Stimulated activated CD8-positive, alpha-beta memory T cell treated with anti-CD3 and anti-CD28 coated beads, Interleukin-4, amount 100 ng/mL, for 24 hours (primary cell): ENCODE measurements at regions not wholly inside any gene's neighbourhood (a gene's known extent, or its start where the extent isn't known, plus 50 kb on each side); places are given as distances from the start of the nearest gene placed in this dataset.
"Not testable (repeated sequence)": the region's sequence is repeated elsewhere in the genome, so short reads cannot be mapped to it uniquely, and the experiment has no call there.

Source experiments
- DNase-seq: peaks from one replicate; pipeline ENCODE4 v3.0.0-alpha.2; 2020; ENCODE audit warnings: low read depth

- DNase-seq, result no peak
Observed at GRCh38 chr14:105600939-105601359, 74.6 kb downstream of the TMEM121 start.

- DNase-seq, result no peak
Observed at GRCh38 chr14:105601360-105602242, 75.2 kb downstream of the TMEM121 start.

GRCh38 chr14:105602243-105602750 is 75.9 kb downstream of the TMEM121 start:
- no peak for DNase-seq

GRCh38 chr14:105602799-105603793 is 76.7 kb downstream of the TMEM121 start:
- DNase-seq, result no peak

GRCh38 chr14:105604531-105605463 is 78.4 kb downstream of the TMEM121 start:
- not testable (repeated sequence) for DNase-seq

- no peak for DNase-seq
Observed at GRCh38 chr14:105605464-105606304, 79.3 kb downstream of the TMEM121 start.

- DNase-seq, result not testable (repeated sequence)
Observed at GRCh38 chr14:105606305-105606975, 80.1 kb downstream of the TMEM121 start.

GRCh38 chr14:105607025-105607424 is 80.6 kb downstream of the TMEM121 start:
- DNase-seq, result not testable (repeated sequence)

GRCh38 chr14:105614987-105615386 is 88.6 kb downstream of the TMEM121 start:
- not testable (repeated sequence) for DNase-seq

GRCh38 chr14:105615986-105616801 is 89.8 kb downstream of the TMEM121 start:
- DNase-seq, result not testable (repeated sequence)

- DNase-seq, result no peak
Observed at GRCh38 chr14:105616802-105617192, 90.4 kb downstream of the TMEM121 start.

GRCh38 chr14:105617201-105617777 is 90.9 kb downstream of the TMEM121 start:
- DNase-seq, result no peak

- DNase-seq, result not testable (repeated sequence)
Observed at GRCh38 chr14:105617805-105618204, 91.4 kb downstream of the TMEM121 start.

GRCh38 chr14:105619324-105619723 is 92.9 kb downstream of the TMEM121 start:
- not testable (repeated sequence) for DNase-seq

- not testable (repeated sequence) for DNase-seq
Observed at GRCh38 chr14:105620178-105620864, 93.9 kb downstream of the TMEM121 start.

GRCh38 chr14:105620865-105621471 is 94.6 kb downstream of the TMEM121 start:
- not testable (repeated sequence) for DNase-seq
